Daoy (cell line): ENCODE measurements at regions not wholly inside any gene's neighbourhood (a gene's known extent, or its start where the extent isn't known, plus 50 kb on each side); places are given as distances from the start of the nearest gene placed in this dataset.
A peak's percentile ranks its signal among the peaks of the same experiment; 100 is the strongest.
"Not testable (repeated sequence)": the region's sequence is repeated elsewhere in the genome, so short reads cannot be mapped to it uniquely, and the experiment has no call there.

Experiments used
- DNase-seq: peaks from one replicate; pipeline ENCODE4 v3.0.0-alpha.2; 2015; ENCODE audit warnings: low read depth

DNA sequence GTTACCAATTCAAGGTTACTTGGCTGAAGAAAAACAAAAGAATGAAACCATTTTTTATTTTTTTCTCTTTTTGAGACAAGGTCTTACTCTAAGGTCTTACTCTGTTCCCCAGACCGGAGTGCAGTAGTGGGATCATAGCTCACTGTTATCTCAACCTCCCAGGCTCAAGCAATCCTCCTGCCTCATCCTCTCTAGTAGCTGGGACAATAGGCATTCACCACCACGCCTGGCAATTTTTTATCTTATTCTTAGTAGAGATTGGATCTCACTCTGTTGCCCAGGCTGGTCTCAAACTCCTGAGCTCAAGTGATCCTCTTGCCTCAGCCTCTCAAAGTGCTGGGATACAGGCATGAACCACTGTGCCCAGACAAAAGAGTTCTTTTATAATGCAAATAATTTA lies 3732.0 kb upstream of the OR11H1 start:
- DNase-seq, result not testable (repeated sequence)

DNA sequence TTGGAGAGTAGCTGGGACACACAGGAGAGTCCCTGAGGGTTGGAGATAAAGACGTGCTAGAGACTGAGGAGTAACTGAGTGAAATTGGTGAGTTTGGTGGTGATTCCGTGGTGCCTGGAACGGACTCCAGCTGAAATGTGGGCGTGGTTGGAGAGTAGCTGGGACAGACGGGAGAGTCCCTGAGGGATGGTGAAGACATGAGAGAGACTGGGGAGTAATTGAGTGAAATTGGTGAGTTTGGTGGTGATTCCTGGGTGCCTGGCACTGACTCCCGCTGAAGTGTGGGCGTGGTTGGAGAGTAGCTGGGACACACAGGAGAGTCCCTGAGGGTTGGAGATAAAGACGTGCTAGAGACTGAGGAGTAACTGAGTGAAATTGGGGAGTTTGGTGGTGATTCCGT lies 3712.5 kb upstream of the OR11H1 start:
- DNase-seq, result not testable (repeated sequence)

GRCh38 chr22:11818845-11819244 lies 3709.1 kb upstream of the OR11H1 start:
- DNase-seq, result not testable (repeated sequence)

GRCh38 chr22:11822326-11822725 lies 3705.7 kb upstream of the OR11H1 start:
- not testable (repeated sequence) for DNase-seq

GRCh38 chr22:11825009-11825408 lies 3703.0 kb upstream of the OR11H1 start:
- not testable (repeated sequence) for DNase-seq

DNA sequence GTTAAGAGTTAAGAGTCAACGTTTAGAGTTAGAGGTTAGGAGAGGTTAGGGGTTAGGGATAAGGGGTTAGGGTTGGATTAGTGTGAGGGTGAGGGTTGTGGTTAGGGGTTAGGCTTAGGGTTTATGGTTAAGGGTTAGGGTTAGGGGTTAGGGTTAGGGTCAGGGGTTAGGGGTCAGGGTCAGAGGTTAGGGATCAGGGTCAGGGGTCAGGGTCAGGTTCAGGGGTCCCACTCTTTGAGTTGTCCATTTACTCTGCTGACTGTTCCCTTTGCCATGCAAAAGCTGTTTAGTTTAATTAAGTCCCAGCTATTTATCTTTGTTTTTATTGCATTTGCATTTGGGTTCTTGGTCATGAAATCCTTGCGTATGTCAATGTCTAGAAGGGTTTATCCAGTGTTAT lies 3702.0 kb upstream of the OR11H1 start:
- not testable (repeated sequence) for DNase-seq

DNA sequence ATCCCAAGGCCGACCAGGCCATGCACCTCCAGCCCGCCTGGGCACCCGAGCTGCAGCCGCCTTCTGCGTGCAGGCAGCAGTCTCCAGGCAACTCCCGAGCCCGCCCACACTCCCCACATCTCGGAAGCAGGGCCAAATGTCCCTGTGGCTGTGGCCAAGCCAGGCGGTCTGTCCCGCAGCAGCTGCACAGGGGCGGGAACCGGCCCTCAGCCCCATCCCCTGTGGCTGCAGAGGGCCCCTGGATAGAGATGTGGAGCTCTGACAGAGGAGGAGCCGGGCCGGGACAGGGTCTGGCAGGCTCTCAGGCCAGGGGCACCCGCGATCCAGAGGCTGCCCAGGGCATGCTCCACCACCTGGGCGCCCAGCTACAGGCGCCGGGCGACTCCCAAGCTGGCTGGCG lies 3698.6 kb upstream of the OR11H1 start:
- peak; percentile 4 for DNase-seq
